Loucy (cell line): ENCODE measurements at regions not wholly inside any gene's neighbourhood (a gene's known extent, or its start where the extent isn't known, plus 50 kb on each side); places are given as distances from the start of the nearest gene placed in this dataset.

Experiments
- H2AFZ ChIP-seq: fragments of 200-600 bp; sonication (generic); 2 replicates; pipeline ENCODE4 v1.6.0; 2016; ENCODE audit warnings: antibody characterized with exemption, mild to moderate bottlenecking, low read length, moderate library complexity
- H3F3A ChIP-seq: fragments of 200-600 bp; 2 replicates; pipeline ENCODE4 v1.6.0; 2016; ENCODE audit warnings: antibody characterized with exemption, low read depth, mild to moderate bottlenecking
- H3K27me3 ChIP-seq: fragments of 200-600 bp; sonication (generic); 2 replicates; pipeline ENCODE4 v1.6.1; 2014; ENCODE audit warnings: low read length, mild to moderate bottlenecking; ENCODE audit not compliant: insufficient read depth, poor library complexity, severe bottlenecking
- H3K36me3 ChIP-seq: fragments of 200-600 bp; sonication (generic); 2 replicates; pipeline ENCODE4 v1.6.1; 2016; ENCODE audit warnings: low read length; ENCODE audit not compliant: insufficient read depth
- H3K4me1 ChIP-seq: fragments of 200-600 bp; sonication (generic); 2 replicates; pipeline ENCODE4 v1.5.1; 2014; ENCODE audit warnings: low read length, mild to moderate bottlenecking; ENCODE audit not compliant: insufficient read depth, poor library complexity, severe bottlenecking
- H3K4me2 ChIP-seq: fragments of 200-600 bp; sonication (generic); 2 replicates; pipeline ENCODE4 v1.6.0; 2014; ENCODE audit warnings: antibody characterized with exemption, low read length, low read depth, mild to moderate bottlenecking; ENCODE audit not compliant: poor library complexity, severe bottlenecking
- H3K4me3 ChIP-seq: fragments of 200-600 bp; sonication (generic); 2 replicates; pipeline ENCODE4 v1.5.1; 2014; ENCODE audit warnings: low read length, mild to moderate bottlenecking, mixed read lengths; ENCODE audit not compliant: poor library complexity, severe bottlenecking
- H3K79me2 ChIP-seq: fragments of 200-600 bp; sonication (generic); 2 replicates; pipeline ENCODE4 v1.6.1; 2014; ENCODE audit warnings: low read length; ENCODE audit not compliant: insufficient read depth
- H3K9ac ChIP-seq: fragments of 200-600 bp; sonication (generic); 2 replicates; pipeline ENCODE4 v1.6.0; 2014; ENCODE audit warnings: mild to moderate bottlenecking, low read depth, low read length, moderate library complexity; ENCODE audit not compliant: poor library complexity, severe bottlenecking
- H3K9me2 ChIP-seq: fragments of 200-600 bp; sonication (generic); replicated peaks from 2 replicates; pipeline ENCODE4 v1.6.1; 2016; ENCODE audit warnings: low read depth, low read length, mixed read lengths
- H3K9me3 ChIP-seq: fragments of 200-600 bp; sonication (generic); 2 replicates; pipeline ENCODE4 v1.6.1; 2014; ENCODE audit warnings: mild to moderate bottlenecking, antibody characterized with exemption, low read length, low read depth; ENCODE audit not compliant: insufficient read depth
- H4K20me1 ChIP-seq: fragments of 200-600 bp; sonication (generic); 2 replicates; pipeline ENCODE4 v1.6.0; 2014; ENCODE audit warnings: antibody characterized with exemption, low read length, mild to moderate bottlenecking; ENCODE audit not compliant: insufficient read depth, poor library complexity, severe bottlenecking
- EZH2phosphoT487 ChIP-seq: fragments of 200-600 bp; IDR thresholded peaks from 2 replicates; pipeline ENCODE4 v1.6.1; 2018; ENCODE audit warnings: antibody characterized with exemption, mild to moderate bottlenecking, moderate library complexity, borderline replicate concordance
- TF ChIP-seq, protein P1 (sequence below): fragments of 200-600 bp; sonication (generic); conservative IDR thresholded peaks from 2 replicates; pipeline ENCODE4 v1.5.1; 2014; ENCODE audit warnings: mild to moderate bottlenecking, antibody characterized with exemption, low read length

DNA sequence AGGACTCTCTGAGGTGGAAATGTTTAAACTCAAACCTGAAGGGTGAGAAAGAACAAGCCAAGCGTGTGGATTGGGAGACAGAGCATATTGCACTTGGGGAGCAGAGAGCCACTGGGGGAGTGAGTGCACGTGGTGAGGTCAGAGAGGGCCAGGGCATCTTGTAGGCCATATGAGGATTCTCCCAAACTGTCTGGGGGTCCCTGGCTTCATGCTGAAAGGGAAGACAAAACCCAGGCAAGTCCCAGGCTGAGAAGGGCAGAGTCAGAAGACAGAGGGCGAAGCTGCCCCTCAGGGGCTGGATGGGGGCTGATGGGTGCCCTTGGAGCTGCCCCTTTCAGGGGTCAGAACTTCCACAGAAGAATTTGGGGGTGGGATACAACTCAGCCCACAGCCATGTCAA, 215.3 kb upstream of the S1PR3 start:
- Histone ChIP-seq H3K36me3 (no peaks in the 10 kb centered on the region), H3K27me3 (no peaks in the 10 kb centered on the region), H3K4me3 (no peak overlapping the region), H3K4me2 (peak overlapping the region; percentile 97), H3K4me1 (peaks cover 79% of the 10 kb centered on the region), H3F3A (peaks cover 17% of the 10 kb centered on the region), H3K9ac (peak overlapping the region; percentile 81), H3K9me3 (no peaks in the 10 kb centered on the region), H3K9me2 (no peaks in the 10 kb centered on the region), H3K79me2 (no peaks in the 10 kb centered on the region), H4K20me1 (no peaks in the 10 kb centered on the region), H2AFZ (no peak overlapping the region)
- TF ChIP-seq, protein P1, sequence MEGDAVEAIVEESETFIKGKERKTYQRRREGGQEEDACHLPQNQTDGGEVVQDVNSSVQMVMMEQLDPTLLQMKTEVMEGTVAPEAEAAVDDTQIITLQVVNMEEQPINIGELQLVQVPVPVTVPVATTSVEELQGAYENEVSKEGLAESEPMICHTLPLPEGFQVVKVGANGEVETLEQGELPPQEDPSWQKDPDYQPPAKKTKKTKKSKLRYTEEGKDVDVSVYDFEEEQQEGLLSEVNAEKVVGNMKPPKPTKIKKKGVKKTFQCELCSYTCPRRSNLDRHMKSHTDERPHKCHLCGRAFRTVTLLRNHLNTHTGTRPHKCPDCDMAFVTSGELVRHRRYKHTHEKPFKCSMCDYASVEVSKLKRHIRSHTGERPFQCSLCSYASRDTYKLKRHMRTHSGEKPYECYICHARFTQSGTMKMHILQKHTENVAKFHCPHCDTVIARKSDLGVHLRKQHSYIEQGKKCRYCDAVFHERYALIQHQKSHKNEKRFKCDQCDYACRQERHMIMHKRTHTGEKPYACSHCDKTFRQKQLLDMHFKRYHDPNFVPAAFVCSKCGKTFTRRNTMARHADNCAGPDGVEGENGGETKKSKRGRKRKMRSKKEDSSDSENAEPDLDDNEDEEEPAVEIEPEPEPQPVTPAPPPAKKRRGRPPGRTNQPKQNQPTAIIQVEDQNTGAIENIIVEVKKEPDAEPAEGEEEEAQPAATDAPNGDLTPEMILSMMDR, result no peak
- no peak for TF ChIP-seq EZH2phosphoT487

DNA sequence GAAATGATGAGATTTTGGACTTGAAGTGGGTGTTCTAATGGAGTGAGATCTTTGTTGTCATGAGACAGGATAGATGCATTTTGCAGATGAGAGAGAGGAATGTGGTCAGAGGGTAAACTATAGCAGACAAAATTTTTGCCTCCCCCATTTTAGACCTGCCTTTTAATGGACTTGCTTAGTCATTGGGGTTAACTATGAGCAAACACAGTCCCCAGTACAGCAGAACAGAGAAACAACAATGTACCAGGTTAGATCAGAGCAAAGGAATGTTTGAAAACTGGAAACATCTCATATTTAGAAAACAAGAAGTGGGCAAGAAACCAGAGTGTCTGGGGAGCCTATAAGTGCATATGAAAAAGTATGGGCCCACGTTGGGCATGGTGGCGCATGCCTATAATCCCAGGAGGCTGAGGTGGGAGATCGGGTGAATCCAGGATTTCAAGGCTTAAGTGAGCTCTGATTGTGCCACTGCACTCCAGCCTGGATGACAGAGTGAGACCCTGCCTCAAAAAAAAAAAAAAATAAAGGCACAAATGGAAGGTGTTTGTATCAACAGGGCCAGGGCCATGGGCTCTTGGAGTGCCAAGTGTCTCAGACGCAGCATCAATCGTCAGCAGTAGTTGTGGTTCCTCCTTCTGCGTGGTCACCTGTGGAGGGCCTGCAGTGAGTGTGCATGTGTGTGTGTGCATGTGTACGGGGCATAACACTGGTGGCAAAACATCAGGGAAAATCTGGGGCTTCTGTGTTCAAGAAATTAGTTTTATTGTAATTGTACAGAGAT, 214.4 kb upstream of the S1PR3 start:
- Histone ChIP-seq H3K9ac (peak overlapping the region; percentile 81), H3K79me2 (no peaks in the 10 kb centered on the region), H3K4me1 (peaks cover 87% of the 10 kb centered on the region), H3K27me3 (no peaks in the 10 kb centered on the region), H3K4me3 (peak overlapping the region; percentile 68), H3F3A (peaks cover 17% of the 10 kb centered on the region), H3K36me3 (no peaks in the 10 kb centered on the region), H2AFZ (0 out of 2 replicates have a peak overlapping the region, but pooled peaks have one; percentile 42), H3K4me2 (peak overlapping the region; percentile 97), H3K9me3 (no peaks in the 10 kb centered on the region), H3K9me2 (no peaks in the 10 kb centered on the region), H4K20me1 (no peaks in the 10 kb centered on the region)
- TF ChIP-seq EZH2phosphoT487, result no peak
- TF ChIP-seq, protein P1, result no peak

DNA sequence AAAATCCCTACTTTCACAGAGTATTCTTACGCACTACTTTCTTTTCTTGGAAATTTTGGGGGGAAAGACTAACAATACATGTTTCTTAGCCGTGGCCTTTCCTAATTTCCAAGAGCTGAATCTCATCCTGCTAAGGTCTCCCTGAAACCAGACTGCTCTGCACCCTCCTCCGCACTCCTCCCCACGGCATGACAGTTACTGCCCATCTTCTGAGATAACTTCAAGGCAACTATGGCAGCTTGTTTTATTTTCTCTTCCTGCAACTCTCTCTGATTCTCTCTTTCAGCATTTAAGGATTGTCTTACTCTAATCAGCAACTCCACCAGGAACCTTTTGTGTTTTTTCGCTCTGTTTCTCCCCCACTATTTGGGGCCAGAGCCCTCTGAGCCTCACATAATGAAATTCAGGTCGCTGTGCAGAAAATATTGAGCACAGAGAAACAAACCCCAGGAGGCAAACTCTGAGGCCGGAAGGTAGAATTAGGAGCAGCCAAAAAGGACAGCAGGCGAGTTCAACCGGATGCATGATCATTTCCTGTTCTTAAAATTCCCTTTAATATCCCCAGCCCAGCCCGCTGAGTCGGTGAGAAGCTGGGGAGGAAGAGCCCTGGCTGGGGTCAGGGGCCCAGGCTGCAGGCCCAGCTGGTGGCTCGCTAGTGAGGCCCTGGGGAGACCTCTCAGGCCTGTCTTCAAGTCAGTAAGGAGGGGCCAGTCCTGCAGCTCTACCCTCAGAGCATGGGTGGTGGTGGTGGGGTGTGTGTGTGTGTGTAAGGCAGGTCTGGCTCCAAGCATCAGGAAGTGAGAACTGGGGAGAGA, 213.6 kb upstream of the S1PR3 start:
- Histone ChIP-seq H2AFZ (peak overlapping the region; percentile 42), H3F3A (peaks cover 17% of the 10 kb centered on the region), H3K36me3 (no peaks in the 10 kb centered on the region), H4K20me1 (no peaks in the 10 kb centered on the region), H3K9ac (peak overlapping the region; percentile 81), H3K27me3 (no peaks in the 10 kb centered on the region), H3K4me3 (peak overlapping the region; percentile 68), H3K9me3 (no peaks in the 10 kb centered on the region), H3K9me2 (no peaks in the 10 kb centered on the region), H3K4me1 (peaks cover 84% of the 10 kb centered on the region), H3K79me2 (no peaks in the 10 kb centered on the region), H3K4me2 (peak overlapping the region; percentile 97)
- TF ChIP-seq, protein P1, result no peak
- no peak for TF ChIP-seq EZH2phosphoT487
